HG03469 (cell line): ENCODE measurements at regions not wholly inside any gene's neighbourhood (a gene's known extent, or its start where the extent isn't known, plus 50 kb on each side); places are given as distances from the start of the nearest gene placed in this dataset.

Experiments used
- ATAC-seq: cut with Tn5 transposase; IDR thresholded peaks from one replicate; pipeline ENCODE4 v1.9.1; 2021; ENCODE audit warnings: mild to moderate bottlenecking, moderate library complexity, moderate number of reproducible peaks; ENCODE audit not compliant: unreplicated experiment

DNA sequence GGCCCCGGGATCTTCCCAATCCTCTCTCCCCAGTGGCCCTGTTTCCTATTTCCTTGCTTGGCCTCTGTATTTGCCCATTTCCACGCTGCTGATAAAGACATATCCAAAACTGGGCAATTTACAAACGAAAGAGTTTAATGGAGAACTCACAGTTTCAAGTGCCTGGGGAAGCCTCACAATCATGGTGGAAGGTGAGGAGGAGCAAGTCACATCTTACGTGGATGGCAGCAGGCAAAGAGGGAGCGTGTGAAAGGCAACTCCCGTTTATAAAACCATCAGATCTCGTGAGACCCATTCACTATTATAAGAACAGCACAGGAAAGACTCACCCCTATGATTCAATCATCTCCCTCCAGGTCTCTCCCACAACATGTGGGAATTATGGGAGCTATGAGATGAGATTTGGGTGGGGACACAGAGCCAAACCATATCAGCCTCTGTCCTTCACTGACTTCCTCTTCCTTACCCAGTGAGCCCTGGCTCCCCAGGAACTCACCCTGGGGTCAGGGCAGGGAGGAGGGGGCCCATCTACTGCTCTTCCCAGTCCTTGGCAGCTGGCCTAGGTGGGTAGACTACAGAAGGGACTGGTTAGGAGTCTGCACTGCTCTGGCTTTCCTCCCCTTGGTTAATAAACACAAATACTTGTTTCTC is 105.8 kb upstream of the MYCN start:
- no peak for ATAC-seq

DNA sequence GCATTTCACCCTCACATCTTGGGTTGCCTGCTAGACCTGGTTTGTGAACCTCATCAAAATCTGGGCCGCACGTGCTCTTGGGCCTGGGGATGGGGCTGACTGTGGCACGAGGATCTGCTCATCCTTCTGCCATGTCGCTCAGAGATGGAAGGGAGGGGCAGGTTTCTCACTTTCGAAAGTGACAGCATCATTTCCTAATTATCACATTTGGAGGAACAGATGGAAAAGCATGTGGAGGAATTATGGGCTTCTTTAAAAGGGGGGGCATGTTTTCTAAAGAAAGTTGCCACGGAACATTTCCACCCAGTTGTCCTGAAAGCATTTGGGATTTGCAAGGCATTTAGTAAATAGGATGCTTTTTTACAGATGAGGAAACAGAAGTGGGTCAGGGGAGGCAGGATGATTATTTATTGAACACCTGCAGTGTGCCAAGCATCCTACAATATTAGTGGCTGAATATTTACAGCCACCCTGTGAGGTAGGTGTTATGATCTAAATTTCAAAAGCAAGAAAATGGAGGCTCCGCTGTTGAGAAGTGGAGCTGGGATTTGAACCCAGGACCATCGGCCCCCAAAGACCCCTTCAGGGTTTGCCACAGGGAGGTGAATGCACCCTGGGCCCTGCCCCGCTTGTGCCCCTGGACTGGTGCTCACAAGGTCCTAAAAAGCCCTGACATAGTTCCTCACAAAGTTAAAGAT is 104.2 kb upstream of the MYCN start:
- no peak for ATAC-seq

DNA sequence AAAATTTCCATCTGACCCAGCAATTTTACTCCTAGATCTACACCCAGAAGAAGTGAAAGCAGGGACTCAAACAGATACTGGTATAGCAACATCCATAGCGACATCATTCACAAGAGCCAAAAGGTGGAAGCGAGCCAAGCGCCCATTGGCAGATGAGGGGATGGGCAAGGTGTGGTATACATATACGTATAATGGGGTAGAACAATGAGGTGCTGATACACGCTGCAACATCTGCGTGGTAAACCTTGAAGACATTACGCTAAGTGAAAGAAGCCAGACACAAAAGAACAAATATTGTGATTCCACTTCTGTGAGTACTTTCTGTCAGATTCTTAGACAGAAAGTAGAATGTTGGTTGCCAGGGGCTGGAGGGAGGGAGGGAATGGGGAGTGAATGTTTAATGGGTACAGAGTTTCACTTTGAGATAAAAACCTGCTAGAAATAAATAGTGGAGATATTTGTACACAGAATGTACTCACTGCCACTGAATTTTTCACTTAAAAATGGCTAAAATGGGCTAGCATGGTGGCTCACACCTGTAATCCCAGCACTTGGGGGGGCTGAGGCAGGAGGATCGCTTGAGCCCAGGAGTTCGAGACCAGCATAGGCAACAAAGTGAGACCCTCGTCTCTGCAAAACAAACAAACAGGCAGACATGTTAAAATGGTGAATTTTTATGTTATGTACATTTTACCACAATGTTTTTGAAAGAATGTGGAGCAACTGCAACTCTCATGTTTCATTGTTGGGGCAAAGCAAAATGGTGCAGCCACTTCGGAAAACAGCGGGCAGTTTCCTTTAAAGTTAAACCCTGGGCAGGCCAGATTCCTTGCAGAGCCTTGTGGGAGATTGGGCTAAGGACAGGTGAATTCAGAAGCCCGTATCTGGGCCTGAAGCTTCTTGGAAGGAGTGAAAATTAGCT is 103.4 kb upstream of the MYCN start:
- no peak for ATAC-seq

DNA sequence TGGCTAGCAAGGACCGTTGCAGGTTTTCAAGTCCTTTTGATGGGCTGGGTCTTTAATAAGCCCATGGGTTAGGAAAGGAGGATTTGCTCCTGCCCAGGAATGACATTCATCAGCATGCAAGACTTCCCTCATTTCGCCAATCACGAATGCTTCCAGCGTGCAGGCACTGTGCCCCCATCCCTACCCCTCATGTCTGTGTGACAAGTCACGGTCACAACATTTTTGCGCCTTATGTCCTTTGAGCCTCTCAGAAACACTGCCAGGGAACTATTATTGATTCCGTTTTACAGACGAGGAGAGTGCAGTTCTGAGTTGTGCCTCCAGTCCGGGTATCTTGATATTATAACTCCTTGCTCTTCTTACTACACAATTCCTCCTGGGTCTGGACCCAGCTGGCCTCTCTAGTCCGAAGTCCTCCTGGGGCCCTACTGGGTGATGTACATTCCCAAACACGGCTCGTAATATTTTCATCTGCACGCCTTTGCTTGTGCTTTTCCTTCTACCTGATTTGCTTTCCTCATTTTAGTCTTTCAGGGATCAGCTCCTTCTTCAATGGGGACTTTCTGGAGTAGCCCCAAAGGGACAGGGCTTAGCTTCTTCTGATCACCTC is 101.8 kb upstream of the MYCN start:
- no peak for ATAC-seq

DNA sequence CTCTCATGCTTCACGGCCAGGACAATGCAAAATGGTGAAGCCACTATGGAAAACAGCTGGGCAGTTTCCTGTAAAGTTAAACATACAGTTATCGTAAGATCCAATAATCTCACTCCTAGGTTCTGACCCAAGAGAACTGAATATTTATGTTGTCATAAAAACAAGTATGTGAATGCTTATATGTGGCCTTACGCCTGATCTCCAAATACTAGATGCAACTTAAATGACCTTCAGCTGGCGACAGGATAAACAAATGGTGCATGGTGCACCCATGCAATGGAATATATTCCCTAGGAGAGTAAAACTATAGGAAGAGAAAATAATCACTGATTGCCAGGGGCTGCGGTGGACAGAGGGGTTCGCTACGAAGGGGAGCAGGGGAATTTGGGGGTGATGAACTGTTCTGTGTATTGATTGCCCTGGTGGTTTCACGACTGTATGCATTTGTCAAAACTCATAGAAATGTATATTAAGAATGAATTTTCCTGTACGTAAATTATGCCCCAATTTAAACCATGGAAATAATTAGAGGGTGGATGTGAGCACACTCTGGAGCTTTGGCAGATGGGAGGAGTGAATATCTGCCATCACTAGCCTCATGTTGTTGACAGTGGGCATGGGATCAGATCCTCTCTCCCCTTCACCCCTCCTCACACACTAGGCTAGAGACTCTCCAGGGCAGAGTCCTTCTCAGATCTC is 100.8 kb upstream of the MYCN start:
- ATAC-seq = no peak

DNA sequence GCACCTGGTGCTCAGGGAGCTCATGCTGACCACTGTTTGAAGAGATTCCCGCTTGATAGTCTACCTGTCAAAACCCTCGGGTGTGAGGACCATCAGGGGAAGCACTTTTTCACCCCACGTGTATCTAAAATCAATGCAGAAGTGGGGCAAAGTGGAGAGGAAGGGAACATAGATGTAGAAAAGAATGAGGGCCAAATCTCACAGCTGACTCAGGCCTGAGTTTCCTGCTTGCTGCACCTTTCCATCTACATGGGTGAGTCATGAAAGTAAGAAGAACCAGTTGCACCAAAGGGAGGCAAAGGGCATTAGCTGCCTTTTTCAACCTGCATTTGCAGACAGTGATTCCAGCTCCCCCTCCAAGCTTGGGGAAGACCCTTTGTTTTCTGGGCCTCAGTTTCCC is 100.2 kb upstream of the MYCN start:
- ATAC-seq = no peak

DNA sequence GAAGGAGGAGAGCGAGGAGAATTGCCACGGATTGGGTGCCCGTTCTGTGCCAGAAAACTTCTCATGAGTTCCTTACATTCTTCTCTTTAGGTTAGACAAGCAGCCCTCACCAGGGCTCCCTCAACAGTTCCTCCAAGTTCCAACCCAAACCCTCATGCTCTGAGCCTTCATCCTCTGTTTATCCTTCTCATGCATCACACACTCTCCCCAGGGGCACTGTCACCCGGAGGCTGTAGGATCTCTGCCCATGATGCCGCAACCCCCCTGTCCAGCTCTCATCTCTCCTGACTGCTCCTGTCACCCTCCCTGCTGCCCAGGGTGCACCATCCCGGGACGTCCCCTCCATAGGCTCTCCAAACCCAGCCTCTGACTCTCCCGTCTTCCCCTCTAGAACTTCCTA is 99.4 kb upstream of the MYCN start:
- no peak for ATAC-seq

DNA sequence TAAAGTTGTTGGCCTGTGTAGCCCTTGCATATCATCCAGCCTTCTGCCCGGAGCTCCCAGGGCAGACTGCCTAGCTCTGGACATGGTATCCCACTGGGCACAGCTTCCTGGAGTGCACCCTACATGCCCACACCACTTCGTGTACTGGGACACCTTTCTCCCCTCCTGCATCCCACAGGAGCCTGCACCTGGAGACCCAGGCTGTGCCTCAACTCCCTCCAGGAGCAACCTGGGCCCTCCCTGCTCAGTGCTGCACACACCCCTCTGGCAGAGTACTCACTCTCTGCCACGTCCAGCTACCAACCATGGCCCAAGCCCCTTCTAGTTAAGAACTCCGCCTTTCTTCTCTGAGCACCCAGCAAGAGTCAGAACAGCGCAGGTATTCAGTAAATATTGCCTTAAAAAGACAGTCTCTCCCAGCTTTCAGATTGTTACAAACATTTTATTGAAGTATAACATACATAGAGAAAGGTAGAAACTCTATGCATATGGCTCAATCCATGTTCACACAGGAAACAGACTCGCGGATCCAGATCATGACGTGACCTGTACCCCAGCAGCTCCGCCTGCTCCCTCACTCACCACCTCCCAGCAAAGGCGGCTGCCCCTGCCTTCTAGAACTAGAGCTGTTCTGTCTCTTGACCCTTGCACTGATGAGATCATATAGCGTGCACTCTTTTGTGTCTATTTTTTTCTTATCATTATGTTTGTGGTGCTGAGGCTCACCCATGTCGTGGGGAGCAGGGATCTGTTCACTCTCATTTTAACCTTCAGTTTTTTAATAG is 98.4 kb upstream of the MYCN start:
- no peak for ATAC-seq

DNA sequence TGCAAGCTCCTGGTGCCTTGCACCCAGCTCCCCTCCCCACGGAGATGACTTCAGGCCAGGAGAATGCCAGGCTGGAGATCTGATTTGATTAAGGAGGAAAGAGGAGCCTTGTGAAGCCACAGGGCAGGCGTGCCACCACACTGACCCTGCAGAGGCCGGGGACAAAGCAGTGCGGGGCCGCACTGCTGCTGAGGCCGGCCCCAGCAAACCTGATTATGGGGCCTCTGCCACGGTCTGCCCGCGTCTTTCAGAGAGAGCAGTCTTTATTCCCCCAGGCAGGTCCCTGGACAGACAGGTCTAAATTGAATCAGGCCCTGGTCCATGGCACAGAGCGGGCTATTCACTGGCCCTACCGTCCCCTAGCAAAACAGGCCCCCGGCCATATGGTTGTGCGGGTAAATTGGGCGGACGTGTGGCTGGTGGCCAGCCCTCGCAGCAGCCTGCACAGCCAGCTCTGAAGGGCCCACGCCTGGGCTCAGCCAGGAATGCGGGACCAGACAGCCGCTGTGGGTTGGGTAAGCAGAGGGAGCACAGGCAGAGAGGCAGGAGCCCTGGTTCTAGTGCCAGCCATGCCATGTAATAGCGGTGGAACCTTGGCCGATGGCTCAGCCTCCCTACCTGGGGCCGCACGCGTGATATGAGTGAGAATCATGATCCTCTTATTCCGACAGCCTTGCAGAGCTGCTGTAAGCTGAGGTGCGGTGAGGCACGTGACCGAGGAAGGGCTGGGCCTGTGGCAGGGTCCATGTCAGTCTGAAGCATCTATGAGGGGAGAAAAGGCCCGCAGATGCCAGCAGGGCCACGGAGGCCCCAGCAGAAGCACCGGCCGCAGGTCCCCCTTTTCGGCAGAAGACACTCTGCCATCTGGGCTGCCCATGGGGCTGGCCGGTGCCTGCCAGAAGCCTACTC is 97.3 kb upstream of the MYCN start:
- ATAC-seq = no peak

DNA sequence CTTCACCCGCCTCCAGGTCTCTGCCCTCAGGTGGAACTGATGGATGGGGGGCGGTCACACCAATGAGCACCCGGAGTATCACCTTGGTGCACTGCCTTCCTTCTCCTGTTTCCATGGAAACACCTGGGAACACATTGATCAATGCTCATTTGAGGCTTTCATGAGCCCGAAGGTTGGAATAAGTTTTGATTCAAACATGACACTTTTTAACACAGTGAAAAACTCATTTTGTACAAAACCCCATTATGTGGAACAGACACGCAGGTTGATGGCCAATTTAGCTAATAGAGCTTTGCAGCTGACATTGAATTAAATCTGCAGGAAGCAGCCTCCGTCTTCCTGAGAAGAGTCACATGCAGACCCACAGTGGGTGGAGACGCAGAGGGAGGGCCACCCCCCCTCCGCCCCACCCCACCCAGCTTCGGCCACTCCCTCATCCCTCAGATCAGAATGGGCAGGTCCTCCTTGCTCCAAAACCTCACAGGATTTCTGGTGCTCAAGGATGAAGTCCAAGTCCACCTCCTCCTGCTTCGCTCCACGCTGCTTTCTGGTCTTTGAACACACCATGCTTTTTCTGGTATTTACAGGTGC is 96.0 kb upstream of the MYCN start:
- ATAC-seq = no peak

DNA sequence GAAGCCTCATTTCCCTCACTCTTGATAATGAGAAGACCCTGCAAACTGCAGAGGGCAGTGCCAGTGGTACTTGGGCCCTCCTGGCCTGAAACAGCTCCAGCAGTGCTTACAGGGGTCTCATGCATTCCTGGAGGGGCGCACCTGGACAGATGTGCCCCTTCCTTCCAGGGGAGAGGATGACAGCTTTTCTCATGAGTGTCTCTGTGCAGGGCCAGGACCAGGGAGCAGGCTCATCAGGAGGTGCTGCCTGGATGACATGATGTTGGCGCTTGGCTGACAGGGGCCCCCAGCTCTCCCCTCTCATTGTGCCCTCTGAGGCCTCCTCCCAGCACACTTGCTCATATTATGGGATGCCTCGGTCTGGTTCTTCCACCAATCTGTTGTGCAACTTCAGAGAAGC is 95.1 kb upstream of the MYCN start:
- ATAC-seq = no peak

DNA sequence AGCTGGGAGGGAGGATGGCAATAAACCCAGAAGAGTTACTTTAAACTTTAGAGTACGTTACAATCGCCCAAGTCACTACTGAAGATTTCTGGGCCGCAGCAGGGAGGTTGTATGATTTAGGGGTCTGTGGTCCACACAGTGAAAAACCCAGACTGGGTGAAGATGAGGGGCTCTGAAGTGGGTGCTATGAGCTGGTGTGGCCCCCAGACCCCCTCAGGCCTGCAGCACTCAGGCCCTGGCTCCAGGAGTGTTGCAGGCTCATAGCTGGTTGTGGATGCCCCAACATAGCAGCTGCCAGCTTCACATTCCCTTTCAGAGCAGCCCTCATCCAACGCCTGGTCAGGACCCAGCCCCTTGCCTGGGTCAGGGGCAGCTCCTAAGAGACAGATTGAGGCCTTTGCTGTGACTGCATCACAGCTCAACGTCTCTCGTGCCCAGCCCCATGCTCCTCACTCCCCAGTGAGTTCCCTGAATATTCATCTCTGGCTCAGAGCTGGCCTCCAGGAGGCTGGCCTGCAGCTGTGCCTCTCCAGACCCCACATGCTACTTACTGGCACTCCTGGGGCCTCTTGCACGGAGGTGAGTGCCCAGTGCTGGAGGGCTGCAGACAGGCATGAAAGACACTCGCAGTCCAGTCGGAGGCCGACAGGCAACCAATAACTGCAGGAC is 94.5 kb upstream of the MYCN start:
- no peak for ATAC-seq

DNA sequence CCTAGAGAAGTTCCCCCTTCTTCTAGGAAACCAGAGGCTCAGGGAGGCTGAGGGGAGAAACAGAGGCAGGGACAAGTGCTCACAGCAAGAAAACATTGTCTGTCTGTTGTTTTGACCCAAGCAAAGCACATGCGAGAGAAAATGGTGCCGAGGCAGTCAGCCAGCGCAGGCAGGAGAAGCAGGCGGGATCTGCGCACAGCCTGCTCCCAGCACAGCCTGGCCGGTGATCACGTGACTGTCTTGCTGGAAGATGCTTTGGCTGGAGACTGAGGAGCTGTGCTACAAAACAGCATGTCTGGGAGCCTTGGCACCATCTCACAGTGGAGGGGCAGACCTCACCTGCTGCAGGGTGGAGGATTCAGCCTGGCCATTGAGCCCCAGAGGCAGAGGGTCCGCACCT is 93.7 kb upstream of the MYCN start:
- no peak for ATAC-seq

DNA sequence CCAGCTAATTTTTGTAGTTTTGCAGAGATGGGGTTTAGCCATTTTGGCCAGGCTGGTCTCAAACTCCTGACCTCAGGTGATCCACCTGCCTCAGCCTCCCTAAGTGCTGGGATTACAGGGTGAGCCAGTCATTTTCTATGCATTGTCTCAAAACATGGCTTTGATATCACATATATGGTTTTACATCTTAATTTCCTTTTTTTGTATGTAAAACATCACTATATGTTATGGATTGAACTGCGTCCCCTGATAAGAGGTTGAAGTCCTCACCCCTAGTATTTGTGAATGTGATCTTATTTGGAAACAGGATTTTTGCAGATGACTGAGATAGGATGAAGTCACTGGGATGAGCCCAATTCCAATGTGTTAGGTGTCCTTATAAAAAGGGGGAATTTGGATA is 89.8 kb upstream of the MYCN start:
- ATAC-seq = no peak

DNA sequence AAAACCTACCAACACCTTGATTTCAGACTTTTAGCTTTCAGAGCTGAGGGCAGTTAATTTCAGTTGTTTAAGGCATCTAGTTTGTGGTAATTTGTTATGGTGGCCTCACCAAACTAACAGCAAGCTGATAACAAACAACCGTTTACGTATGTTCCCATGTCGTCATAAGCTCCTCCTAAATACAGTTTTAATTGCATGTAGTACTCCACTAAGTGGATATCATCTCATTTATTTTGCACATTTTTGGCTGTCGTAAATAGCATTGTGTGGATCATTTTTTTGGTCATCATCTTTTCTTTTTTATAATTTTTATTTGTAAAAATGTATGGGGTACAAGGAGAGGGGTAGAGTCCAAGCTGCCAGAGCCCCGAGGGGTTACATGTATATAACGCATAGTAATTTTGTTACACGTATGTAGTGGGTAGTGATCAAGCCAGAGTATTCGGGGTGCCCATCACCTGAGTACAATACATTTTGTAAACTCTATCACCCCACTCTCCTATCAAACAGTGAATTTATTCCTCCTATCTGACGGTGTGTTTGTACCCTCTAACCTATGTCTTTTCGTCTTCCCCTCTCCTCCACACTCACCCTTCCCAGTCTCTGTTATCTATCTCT is 89.2 kb upstream of the MYCN start:
- no peak for ATAC-seq

DNA sequence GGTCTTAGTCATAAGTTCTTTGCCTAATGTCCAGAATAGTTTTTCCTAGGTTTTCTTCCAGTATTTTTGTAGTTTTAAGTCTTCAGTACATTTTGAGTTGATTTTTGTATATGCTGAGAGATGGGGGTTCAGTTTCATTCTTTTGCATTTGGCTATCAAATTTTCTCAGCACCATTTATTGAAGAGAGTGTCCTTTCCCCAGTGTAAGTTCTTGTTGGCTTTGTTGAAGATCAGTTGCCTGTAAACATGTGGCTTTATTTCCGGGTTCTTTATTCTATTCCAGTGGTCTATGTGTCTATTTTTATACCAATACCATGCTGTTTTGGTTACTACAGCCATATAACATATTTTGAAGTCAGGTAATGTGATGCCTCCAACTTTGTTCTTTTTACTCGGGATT is 87.5 kb upstream of the MYCN start:
- ATAC-seq = no peak

DNA sequence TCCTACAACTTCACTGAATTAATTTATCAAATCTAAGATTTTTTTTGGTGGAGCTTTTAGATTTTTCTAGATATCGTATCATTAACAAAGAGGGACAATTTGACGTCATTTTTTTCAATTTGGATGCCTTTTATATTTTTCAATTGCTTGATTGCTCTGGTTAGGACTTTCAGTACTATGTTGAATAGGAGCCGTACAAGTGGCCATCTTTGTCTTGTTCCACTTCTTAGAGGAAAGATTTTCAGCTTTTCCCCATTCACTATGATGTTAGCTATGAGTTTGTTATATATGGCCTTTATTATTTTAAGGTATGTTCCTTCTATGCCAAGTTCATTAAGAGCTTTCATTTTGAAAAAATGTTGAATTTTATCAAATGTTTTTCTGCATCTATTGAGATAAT is 86.4 kb upstream of the MYCN start:
- ATAC-seq = no peak
